ENCODE measurements at regions not wholly inside any gene's neighbourhood (a gene's known extent, or its start where the extent isn't known, plus 50 kb on each side); places are given as distances from the start of the nearest gene placed in this dataset.

DNA sequence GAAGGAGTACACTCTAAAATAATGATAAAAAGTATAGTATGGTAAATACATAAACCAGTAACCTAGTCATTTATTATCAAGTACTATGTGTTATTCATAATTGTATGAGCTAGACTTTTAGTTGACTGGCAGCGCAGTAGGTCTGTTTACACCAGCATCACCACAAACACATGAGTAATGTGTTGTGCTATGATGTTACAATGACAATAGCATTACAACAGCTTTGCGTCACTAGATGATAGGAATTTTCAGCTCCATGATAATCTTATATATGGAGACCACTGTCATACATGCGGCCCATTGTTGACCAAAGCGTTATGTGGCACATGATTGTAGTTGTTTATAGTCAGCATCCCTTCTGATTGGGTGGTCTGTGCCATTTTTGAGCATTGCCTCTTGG lies 138.9 kb upstream of the UBE2E1 start:
- Histone ChIP-seq H3K9me3 (ENCODE audit: control insufficient read depth, low read length) (no peaks in the 10 kb centered on the region), H3K27me3 (ENCODE audit: control insufficient read depth, insufficient read depth, low read length) (no peaks in the 10 kb centered on the region), H2AFZ (no peak overlapping the region), H3K27ac (no peak overlapping the region), H3K4me3 (ENCODE audit: low read depth, low read length) (no peak overlapping the region), H3K9ac (no peak overlapping the region), H3K79me2 (no peaks in the 10 kb centered on the region), H3K4me2 (ENCODE audit: low read length) (no peak overlapping the region), H3K4me1 (no peaks in the 10 kb centered on the region), H3K36me3 (ENCODE audit: control insufficient read depth, insufficient read depth, low read length) (no peaks in the 10 kb centered on the region)
- TF ChIP-seq, protein P1, sequence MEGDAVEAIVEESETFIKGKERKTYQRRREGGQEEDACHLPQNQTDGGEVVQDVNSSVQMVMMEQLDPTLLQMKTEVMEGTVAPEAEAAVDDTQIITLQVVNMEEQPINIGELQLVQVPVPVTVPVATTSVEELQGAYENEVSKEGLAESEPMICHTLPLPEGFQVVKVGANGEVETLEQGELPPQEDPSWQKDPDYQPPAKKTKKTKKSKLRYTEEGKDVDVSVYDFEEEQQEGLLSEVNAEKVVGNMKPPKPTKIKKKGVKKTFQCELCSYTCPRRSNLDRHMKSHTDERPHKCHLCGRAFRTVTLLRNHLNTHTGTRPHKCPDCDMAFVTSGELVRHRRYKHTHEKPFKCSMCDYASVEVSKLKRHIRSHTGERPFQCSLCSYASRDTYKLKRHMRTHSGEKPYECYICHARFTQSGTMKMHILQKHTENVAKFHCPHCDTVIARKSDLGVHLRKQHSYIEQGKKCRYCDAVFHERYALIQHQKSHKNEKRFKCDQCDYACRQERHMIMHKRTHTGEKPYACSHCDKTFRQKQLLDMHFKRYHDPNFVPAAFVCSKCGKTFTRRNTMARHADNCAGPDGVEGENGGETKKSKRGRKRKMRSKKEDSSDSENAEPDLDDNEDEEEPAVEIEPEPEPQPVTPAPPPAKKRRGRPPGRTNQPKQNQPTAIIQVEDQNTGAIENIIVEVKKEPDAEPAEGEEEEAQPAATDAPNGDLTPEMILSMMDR (IDR thresholded peaks at IDR 0.05): no peak

DNA sequence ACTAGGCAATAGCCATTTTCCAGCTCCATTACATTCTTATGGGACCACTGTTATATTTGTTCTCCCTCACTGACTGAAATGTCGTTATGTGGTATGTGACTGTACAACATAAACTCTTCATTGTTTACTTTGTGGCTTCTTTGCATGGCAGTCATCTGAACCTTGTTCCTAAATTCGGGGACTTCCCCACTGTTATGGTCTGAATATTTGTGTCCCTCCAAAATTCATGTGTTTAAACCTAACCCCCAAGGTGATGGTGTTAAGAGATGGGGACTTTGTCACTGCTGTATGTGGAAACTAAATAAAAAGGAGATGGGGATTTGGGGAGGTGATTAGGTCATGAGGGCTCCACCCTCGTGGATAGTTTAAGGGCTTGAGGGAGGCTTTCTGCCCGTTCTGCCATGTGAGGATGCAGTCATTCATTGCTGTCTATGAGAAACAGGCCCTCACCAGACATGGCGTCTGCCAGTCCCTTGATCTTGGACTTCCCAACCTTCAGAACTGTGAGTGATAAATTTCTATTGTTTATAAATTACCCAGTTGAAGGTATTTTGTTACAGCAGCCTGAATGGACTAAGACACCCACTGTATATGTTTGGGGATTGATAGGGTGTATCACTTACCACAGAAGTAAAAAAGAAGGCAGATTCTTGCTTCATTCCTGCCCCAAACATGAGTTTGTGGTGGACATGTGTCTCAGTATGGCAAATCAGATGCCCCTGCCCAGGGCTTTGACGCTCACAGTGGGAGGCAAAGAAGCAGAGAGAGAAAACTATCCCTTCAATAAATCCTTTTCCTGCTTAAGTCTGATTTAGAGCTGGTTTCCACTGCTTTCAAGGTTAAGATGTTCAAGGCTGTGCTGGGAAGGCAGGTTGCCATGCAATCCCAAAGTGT lies 138.0 kb upstream of the UBE2E1 start:
- H3K9me3 ChIP-seq (ENCODE audit: control insufficient read depth, low read length): no peaks in the 10 kb centered on the region
- TF ChIP-seq, protein P1 (IDR thresholded peaks at IDR 0.05): no peak
- H3K4me2 ChIP-seq (ENCODE audit: low read length): no peak overlapping the region
- no peak overlapping the region for H3K9ac ChIP-seq
- no peak overlapping the region for H2AFZ ChIP-seq
- H3K27ac ChIP-seq: no peak overlapping the region
- H3K27me3 ChIP-seq (ENCODE audit: control insufficient read depth, insufficient read depth, low read length): no peaks in the 10 kb centered on the region
- no peaks in the 10 kb centered on the region for H3K36me3 ChIP-seq (ENCODE audit: control insufficient read depth, insufficient read depth, low read length)
- H3K4me1 ChIP-seq: no peaks in the 10 kb centered on the region
- H3K4me3 ChIP-seq (ENCODE audit: low read depth, low read length): no peak overlapping the region
- H3K79me2 ChIP-seq: no peaks in the 10 kb centered on the region

- Histone ChIP-seq H3K27me3 (ENCODE audit: control insufficient read depth, insufficient read depth, low read length) (no peaks in the 10 kb centered on the region), H3K36me3 (ENCODE audit: control insufficient read depth, insufficient read depth, low read length) (no peaks in the 10 kb centered on the region), H3K27ac (no peak overlapping the region), H3K9me3 (ENCODE audit: control insufficient read depth, low read length) (no peaks in the 10 kb centered on the region), H3K4me2 (ENCODE audit: low read length) (no peak overlapping the region), H2AFZ (no peak overlapping the region), H3K9ac (no peak overlapping the region), H3K4me3 (ENCODE audit: low read depth, low read length) (no peak overlapping the region), H3K4me1 (no peaks in the 10 kb centered on the region), H3K79me2 (no peaks in the 10 kb centered on the region)
- TF ChIP-seq, protein P1 (IDR thresholded peaks at IDR 0.05): no peak
These were observed 137.3 kb upstream of the UBE2E1 start for GRCh38 chr3:23668430-23668904.

- Histone ChIP-seq H3K4me1 (no peaks in the 10 kb centered on the region), H3K4me2 (ENCODE audit: low read length) (no peak overlapping the region), H3K79me2 (no peaks in the 10 kb centered on the region), H3K4me3 (ENCODE audit: low read depth, low read length) (no peak overlapping the region), H2AFZ (no peak overlapping the region), H3K9me3 (ENCODE audit: control insufficient read depth, low read length) (no peaks in the 10 kb centered on the region), H3K27ac (no peak overlapping the region), H3K9ac (no peak overlapping the region), H3K27me3 (ENCODE audit: control insufficient read depth, insufficient read depth, low read length) (no peaks in the 10 kb centered on the region), H3K36me3 (ENCODE audit: control insufficient read depth, insufficient read depth, low read length) (no peaks in the 10 kb centered on the region)
- TF ChIP-seq, protein P1 (IDR thresholded peaks at IDR 0.05): no peak
These were observed 136.1 kb upstream of the UBE2E1 start for GRCh38 chr3:23669541-23670255.
